ENCODE measurements at regions not wholly inside any gene's neighbourhood (a gene's known extent, or its start where the extent isn't known, plus 50 kb on each side); places are given as distances from the start of the nearest gene placed in this dataset.
A peak's percentile ranks its signal among the peaks of the same experiment; 100 is the strongest.

- TF ChIP-seq ZBTB4 (CRISPR knock-in tag; IDR thresholded peaks at IDR 0.05) (no peak), ATF2 (IDR thresholded peaks at IDR 0.05; ENCODE audit: low read length) (no peak), ZNF274 (IDR thresholded peaks at IDR 0.05; ENCODE audit: insufficient read depth, insufficient read length) (no peak), NR2C1 (IDR thresholded peaks at IDR 0.05) (peak; percentile 53), NR2F1 (conservative IDR thresholded peaks at IDR 0.05) (peak; percentile 77), RUNX3 (IDR thresholded peaks at IDR 0.05; ENCODE audit: low read length) (no peak), CEBPZ (IDR thresholded peaks at IDR 0.05; ENCODE audit: low read depth, low read length) (no peak)
These were observed 90.1 kb upstream of the RGMA start (continued) for GRCh38 chr15:93179072-93179471.

All from GM12878 (cell line).